Kidney (tissue), 13 donors: ENCODE measurements at regions not wholly inside any gene's neighbourhood (a gene's known extent, or its start where the extent isn't known, plus 50 kb on each side); places are given as distances from the start of the nearest gene placed in this dataset.
A peak's percentile ranks its signal among the peaks of the same experiment; 100 is the strongest.

Experiments used
- DNase-seq, 5 donors: peaks; one replicate each; pipeline ENCODE4 v3.0.0-alpha.2; 2013 to 2020
- FAIRE-seq: peaks from 2 replicates; lab custom pipeline; 2012; peaks lifted over from hg19 to GRCh38; lab: Jason Lieb, UNC
- H3K27ac ChIP-seq, 2 donors: one replicate each; pipeline ENCODE4 v1.7.0; 2013; ENCODE audit warnings: low read depth in 2 of 2, low read length in 2 of 2, inconsistent platforms in 1 of 2
- H3K27me3 ChIP-seq: one replicate; pipeline ENCODE4 v1.7.1; 2013; ENCODE audit warnings: low read length, inconsistent platforms; ENCODE audit not compliant: control insufficient read depth, insufficient read depth
- H3K36me3 ChIP-seq, 3 donors: one replicate each; pipeline versions ENCODE4 v1.7.0 to v1.7.1; 2013; ENCODE audit warnings: low read length in 3 of 3, control low read depth in 1 of 3, inconsistent platforms in 1 of 3; ENCODE audit not compliant: insufficient read depth in 3 of 3, control insufficient read depth in 2 of 3
- H3K4me1 ChIP-seq, 3 donors: one replicate each; pipeline versions ENCODE4 v1.7.0 to v1.7.1; 2013; ENCODE audit warnings: low read length in 3 of 3, inconsistent platforms in 1 of 3, low read depth in 1 of 3; ENCODE audit not compliant: control insufficient read depth in 2 of 3, insufficient read depth in 2 of 3
- H3K4me3 ChIP-seq, 3 donors: one replicate each; pipeline versions ENCODE4 v1.7.0 to v1.8.1; 2013; ENCODE audit warnings: low read length in 3 of 3, control low read depth in 1 of 3, inconsistent platforms in 1 of 3
- H3K9ac ChIP-seq, 3 donors: one replicate each; pipeline versions ENCODE4 v1.7.0 to v1.7.1; 2013; ENCODE audit warnings: low read length in 3 of 3, control low read depth in 1 of 3, inconsistent platforms in 1 of 3
- H3K9me3 ChIP-seq, 3 donors: one replicate each; pipeline versions ENCODE4 v1.7.0 to v1.7.1; 2013; ENCODE audit warnings: low read length in 3 of 3, control low read depth in 1 of 3, inconsistent platforms in 1 of 3; ENCODE audit not compliant: control insufficient read depth in 2 of 3, insufficient read depth in 1 of 3
- CTCF ChIP-seq: IDR thresholded peaks from 3 replicates; pipeline ENCODE4 v1.5.1; 2012; ENCODE audit warnings: mild to moderate bottlenecking, moderate library complexity, borderline replicate concordance; ENCODE audit not compliant: insufficient read depth; ENCODE audit errors: extremely low read depth
- intact Hi-C: fragments of 100-400 bp; cut with DNase I; formaldehyde crosslinking; loops from one replicate; pipeline ENCODE4 v1.11.1; 2022
- donor health status: control.
- donor health status: control.
- donor health status: control.
- donor health status: control.
- donor health status: control.
- donor health status: DM: yes; HTN: yes; CAD: no.
- donor health status: Normal renal cell carcinoma (clear cell type).

GRCh38 chr15:31434588-31435260, 108.1 kb downstream of the KLF13 start:
- DNase-seq (peak in 3 of 5 donors; percentile 40 to 83 (median 47)), FAIRE-seq (no peak)
- Histone ChIP-seq H3K4me3 (peak overlapping the region in 2 of 3 donors; percentile 6 to 23), H3K36me3 (no peaks in the 10 kb centered on the region), H3K4me1 (peaks cover 0 to 6% (median 0%) of the 10 kb centered on the region in 3 donors), H3K9me3 (no peaks in the 10 kb centered on the region), H3K27me3 (no peaks in the 10 kb centered on the region), H3K9ac (no peak overlapping the region), H3K27ac (peak overlapping the region; percentile 34 to 38)
- intact Hi-C loops = loop anchor here (5.0 kb wide), 1 partner anchor 32 kb away; no protein-coding TSS in a partner anchor
- TF ChIP-seq CTCF = no peak

- Histone ChIP-seq H3K9me3 (no peaks in the 10 kb centered on the region), H3K4me3 (peak overlapping the region; percentile 6 to 23 (median 14)), H3K27ac (peak overlapping the region; percentile 26 to 34), H3K9ac (no peak overlapping the region), H3K36me3 (no peaks in the 10 kb centered on the region), H3K27me3 (no peaks in the 10 kb centered on the region), H3K4me1 (peaks cover 0 to 7% (median under 1%) of the 10 kb centered on the region in 3 donors)
- intact Hi-C loops = loop anchor here (5.0 kb wide), 1 partner anchor 33 kb away; no protein-coding TSS in a partner anchor
- FAIRE-seq = no peak
- peak; percentile 59 for TF ChIP-seq CTCF
- peak; percentile 84 to 91 (median 85) for DNase-seq
Measured at GRCh38 chr15:31435261-31435911, 108.8 kb downstream of the KLF13 start.

- Histone ChIP-seq H3K27me3 (no peaks in the 10 kb centered on the region), H3K9ac (no peak overlapping the region), H3K27ac (no peak overlapping the region), H3K4me3 (no peak overlapping the region), H3K36me3 (no peaks in the 10 kb centered on the region), H3K4me1 (peaks cover 0 to 9% (median 3%) of the 10 kb centered on the region in 3 donors), H3K9me3 (no peaks in the 10 kb centered on the region)
- FAIRE-seq (no peak), DNase-seq (no peak)
- intact Hi-C loops = loop anchor here (5.0 kb wide), 1 partner anchor 34 kb away; no protein-coding TSS in a partner anchor
- no peak for TF ChIP-seq CTCF
Measured at GRCh38 chr15:31435912-31436628, 109.4 kb downstream of the KLF13 start.
